CD4-positive, alpha-beta T cell treated with Interleukin-2 at 100 ng/mL for 4 hours (primary cell): ENCODE measurements at regions not wholly inside any gene's neighbourhood (a gene's known extent, or its start where the extent isn't known, plus 50 kb on each side); places are given as distances from the start of the nearest gene placed in this dataset.

Source experiments
- DNase-seq: peaks from one replicate; pipeline ENCODE4 v3.0.0-alpha.2; 2020; ENCODE audit warnings: low spot score

DNA sequence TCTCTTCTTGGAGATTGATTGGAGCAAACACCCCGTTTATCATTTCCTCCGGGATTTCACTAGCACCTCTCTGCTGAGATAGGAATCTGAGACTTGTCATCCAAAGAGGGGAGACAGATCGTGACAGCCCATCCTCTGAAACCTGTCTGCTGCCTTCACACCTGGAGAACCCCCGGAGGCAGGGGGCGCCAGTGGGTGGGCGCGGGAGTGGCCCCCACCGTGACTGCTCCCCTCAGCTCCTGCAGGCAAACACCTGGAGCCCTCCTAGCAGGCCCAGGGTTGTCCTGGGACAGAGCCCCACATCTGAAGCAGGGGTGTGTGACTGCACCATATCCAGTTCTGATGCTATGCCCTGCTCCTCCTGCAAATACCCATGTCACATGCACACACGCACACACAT is 209.5 kb upstream of the POU3F1 start:
- no peak for DNase-seq

DNA sequence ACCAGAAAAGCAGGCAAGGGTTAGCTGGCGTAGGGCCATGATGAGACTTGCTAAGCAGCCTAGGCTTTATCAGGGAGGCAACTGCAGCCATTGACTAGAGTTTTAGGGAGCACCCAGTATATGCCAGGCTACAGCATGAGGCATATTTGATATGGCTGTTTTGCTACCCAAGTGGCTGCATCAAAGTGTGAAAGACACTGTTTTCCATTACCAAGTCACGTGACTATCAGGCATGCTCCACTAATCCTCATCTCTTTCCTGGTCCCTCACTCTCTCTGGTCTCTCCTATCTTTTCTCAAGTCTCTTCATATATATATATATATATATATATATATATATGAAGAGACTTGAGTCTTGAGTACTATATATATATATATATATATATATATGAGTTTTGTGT is 206.7 kb upstream of the POU3F1 start:
- no peak for DNase-seq

DNA sequence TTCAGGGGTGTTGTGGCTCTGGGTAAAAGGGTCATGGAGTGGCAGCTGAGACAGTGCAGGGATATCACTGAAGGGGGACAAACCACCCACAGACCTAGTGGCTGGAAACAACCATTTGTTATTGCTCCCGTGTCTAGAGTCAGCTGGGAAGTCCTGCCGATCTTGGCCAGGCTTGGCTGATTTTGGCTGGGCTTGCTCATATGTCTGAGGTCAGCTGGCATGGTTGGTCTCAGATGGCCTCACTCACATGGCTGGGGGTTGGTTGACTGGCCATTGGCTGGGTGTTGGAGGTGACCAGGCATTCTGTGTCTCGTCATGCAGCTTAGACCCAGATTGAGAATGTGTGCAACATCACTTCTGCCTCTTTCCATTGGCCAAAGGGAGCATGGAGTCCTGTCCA is 203.8 kb upstream of the POU3F1 start:
- no peak for DNase-seq

DNA sequence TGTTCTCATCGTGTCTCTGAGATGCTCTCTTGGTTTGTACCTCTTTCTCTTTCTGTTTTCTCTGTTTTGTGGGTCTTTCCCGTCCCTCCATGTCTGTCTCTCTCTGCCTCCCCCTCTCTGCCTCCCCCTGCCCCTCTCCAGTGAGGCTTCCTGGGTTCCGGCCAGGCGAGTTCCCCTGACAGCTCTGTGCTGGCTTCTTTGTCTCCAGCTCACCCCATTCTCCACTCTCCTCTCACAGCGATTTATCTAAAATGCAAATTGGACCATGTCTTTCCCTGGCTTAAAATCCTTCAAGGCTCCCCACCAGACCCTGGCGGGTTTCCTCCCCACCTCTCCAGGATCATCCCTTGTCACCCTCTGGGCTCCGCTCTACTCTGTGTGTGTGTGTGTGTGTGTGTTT is 202.4 kb upstream of the POU3F1 start:
- DNase-seq = no peak

DNA sequence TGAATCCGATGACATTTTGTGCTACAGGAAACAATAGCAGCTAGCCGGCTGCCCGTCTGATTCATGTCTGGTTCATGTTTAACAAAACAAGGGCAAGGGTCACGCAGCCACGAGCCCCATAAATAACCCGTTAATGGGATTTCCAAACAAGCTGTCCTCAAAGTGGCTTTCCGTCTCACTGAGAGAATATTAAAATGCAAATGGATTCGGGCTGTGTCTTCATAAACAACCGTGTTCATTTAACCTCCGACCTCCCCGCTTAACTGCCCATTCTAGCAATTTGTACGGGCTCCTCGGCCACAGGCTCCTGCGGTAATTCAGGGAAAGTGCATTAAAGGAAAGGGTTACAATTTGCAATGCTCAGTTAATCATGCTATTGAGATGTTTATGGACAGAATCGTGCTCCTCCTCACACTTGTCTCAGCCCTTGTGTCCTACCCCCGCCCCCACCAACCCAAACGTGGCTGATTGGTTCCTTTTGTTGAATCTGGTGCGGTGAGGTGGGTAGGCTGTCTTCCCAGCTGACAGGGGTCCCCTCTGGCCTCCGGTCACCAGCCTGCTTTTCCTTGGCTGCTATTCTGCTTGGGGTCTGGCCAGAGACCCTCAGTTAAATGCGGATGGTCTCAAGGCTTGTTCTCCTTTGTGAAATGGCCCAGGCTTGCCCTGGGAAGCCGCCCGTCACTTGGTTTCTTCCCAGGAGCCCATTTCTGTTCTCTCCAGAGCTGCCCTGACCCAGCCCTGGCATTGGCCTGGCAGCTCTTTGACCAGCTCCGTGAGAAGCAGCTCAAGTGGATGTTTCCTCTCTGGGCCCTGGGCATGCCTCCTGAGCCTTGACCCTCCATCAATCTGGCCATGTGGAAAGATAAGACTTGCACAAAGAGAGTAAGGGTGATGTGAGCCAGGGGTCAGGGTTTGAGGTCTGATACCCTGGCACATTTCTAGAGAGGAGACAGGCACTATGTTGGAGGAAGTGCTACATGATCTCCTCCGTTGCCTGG is 200.7 kb upstream of the POU3F1 start:
- DNase-seq = no peak

DNA sequence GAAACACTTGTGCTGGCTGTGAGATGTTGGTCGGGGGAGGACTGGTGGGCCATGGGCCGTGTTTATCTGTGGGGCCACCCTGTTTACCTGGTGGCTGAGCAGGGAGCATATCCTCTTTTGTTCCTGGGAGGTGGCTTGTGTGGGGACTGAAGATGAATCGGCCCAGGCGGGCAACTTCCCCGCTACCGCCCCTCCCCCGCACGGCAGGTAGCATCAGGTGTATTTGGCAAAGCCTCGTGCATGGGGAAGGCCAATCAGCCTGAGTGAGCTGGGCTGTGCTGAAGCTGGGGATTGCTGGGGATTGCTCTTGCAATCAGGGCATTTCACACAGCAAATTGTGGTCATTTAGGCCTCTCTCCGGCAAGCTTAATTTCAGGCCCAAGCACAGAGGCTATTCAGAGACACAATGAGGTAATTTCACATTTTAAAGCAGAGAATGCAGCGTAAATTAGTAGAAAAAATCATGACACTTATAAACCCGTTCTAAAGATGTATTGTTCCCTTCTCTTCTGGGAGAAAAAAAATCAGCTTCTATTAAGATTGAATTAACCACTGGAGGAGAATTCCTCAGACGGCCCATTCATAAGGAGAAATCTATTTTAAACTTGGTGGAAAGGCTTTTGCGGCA is 197.7 kb upstream of the POU3F1 start:
- DNase-seq = no peak

DNA sequence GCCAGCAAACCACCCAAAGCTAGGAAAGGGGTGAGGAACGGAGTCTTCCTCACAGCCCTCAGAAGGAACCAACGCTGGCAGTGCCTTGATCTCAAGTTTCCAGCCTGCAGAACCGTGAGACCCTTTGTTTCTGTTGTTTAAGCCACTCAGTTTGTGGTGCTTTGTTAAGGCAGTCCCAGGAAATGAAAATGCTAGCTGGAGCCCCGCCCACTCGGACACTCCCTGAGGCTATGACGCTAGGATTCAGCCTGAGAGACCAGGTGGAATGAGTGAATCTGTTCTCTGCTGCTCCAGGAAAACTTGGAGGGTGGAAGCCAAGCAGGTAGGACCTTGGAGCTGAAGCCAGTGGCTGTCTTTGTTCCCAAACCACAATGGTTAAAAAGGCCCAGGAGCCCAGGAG is 196.5 kb upstream of the POU3F1 start:
- DNase-seq = no peak

DNA sequence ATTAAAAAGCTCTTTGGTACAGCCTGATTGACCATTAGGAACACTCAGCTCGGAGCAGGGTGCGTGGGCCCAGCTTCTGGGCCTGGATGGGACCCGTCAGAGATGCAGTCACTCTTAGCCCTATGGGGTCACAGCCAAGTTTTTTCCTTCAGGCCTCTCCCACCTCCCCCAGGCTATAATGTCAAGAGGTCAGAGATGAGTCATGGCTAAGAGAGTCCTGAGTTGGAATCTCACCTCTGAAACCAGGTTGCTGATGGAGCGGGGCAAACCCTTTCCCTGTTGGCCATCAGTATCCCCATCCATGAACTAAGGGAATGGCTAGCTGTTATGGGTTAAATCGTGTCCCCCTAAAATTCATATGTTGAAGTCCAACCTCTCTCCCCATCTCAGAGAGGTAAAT is 195.9 kb upstream of the POU3F1 start:
- no peak for DNase-seq

DNA sequence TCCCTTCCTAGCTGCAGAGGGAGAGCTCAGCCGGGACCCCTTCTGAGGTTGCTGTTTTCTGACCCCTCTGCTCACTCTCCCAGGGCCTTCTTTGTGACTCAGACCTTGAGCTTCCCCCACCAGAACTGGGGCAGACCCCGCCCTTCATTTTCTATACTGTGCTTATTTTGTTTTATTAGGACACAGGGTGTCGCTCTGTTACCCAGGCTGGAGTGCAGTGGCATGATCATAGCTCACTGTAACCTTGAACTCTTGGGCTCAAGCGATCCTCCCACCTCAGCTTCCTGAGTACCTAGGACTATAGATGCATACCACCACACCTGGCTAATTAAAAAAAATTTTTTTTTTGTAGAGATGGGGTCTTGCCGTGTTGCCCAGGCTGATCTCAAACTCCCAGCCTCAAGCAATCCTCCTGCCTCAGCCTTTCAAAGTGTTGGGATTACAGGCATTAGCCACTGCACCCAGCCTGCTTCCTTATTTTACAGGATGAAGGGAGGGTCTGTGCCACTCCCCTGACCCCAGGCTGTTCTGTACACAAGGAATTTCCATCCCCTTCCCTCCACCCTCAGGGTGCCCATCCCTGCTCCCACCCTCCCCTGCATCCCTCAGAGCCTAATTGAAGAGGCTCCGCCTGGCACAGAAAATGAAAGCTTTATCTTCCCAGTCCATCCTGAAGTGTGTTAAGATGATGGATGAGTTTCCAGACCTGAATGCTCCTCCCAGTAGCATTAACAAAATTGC is 195.2 kb upstream of the POU3F1 start:
- DNase-seq = no peak

DNA sequence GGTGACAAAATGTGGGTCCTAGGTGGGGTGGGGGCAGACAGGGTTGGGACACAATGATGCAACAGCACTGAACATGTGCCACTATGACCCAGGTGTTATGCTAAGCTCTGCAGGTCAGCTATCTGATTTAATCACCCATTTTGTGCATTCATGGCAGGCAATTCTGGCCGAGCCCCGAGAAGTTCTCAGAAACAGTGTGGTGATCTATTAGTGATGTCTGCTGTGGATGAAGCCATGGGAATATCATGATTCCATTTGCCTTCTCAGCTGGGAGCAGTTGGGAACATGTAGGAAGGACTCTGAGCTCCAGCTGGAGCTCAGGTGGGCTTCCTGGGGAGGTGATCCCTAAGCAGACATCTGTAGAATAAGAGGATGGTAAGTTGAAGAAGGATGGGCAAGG is 194.0 kb upstream of the POU3F1 start:
- DNase-seq = no peak

DNA sequence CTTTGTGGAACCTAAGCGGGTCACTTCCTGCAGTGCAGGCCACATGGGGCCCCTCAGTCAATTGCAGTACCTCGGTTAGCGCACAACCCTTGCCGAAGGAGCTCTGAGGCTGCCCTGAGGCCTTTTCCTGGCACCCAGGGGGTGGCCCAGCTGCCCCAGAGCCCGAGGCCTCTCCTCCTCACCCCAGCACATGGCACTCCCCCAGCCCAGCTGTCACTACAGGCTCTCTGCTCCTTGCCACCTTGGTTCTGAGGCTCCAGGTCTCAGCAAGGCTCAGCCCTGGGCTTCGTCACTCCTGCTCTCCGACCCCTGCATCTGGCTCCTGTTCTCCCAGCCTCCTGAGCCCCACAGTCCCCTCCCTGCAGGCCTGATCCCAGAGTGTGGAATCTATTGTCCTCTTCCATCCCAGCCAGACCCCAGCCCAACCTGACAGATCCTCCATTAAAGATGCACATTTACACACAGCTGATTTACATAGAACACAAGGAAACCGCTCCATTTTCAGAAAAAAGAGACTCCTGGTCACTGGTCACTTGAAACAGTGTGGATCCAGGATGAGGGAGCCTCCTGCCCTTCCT is 192.8 kb upstream of the POU3F1 start:
- DNase-seq = no peak

DNA sequence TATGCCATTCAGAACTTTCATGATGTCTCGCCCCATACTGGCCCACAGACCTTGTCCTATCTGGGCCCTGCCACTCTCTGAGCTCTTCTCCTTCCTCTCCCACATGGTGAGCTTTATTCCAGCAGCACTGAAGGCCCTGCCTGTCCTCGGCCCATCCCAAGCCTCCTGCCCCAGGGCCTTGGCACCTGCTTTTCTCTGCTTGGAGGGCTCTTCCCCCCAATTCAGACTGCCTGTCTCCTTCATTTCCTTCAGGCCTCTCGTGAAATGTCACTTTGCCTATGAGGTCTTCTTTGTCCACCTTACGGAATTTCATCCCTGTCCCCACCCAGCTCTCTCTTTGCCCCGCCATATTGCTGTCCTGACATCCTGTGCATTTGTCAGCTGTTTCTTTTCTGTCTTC is 191.7 kb upstream of the POU3F1 start:
- DNase-seq = no peak

DNA sequence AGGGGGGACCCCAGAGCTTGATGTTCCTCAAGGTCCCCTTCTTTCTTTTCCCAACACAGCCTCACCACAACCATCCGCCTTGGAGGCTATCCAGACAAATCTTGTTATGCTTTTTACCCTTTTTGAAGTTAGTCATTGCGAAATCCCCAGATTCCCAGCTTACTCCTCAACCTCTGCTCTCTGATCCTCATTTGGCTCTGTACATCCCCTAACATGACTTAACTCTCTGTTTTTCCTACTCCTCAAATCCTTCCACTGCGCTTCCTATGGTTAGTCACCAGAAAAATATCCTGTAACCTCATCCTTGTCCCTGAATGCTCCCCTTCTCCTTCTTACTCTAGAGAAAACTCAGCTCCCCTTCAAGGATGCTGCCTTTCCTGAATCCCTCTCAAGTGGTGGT is 189.1 kb upstream of the POU3F1 start:
- no peak for DNase-seq

DNA sequence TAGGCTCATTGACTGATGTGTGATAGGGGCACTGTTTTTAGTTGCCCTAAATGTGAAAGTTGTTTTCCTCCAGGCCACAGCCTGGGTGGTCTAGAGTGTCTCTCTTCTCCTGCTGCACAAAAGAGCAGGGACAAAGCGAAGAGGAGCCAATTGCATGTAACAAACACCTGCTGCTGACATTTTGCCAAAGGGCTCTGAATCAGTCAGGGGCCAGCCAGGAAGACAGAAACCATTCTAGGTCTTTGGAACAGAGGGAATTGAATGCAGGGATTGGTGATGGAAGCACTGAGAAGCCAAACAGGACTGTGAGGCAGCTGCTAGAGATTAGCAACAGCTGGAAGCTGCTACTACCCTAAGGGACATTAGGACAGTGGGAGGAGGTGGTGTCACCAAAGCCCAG is 185.3 kb upstream of the POU3F1 start:
- no peak for DNase-seq

DNA sequence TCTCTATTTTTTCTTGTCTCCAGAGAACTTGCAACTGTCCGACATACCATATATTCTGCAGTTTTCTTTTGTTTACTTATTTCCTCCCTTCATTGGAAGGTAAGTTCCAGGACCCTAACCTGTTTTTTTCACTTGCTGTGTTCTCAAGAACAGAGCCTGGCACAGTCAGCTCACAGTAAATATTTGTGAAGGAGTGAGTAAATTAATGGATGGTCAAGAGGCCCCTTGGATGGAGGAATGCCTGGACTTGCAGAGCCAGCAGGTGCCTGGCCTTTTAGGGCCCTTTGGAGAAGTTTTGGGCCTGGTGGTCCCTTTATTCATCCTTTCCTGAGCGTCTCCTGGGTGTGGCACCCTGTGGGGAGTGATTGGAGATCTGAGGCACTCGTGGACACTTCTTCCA is 182.1 kb upstream of the POU3F1 start:
- no peak for DNase-seq

DNA sequence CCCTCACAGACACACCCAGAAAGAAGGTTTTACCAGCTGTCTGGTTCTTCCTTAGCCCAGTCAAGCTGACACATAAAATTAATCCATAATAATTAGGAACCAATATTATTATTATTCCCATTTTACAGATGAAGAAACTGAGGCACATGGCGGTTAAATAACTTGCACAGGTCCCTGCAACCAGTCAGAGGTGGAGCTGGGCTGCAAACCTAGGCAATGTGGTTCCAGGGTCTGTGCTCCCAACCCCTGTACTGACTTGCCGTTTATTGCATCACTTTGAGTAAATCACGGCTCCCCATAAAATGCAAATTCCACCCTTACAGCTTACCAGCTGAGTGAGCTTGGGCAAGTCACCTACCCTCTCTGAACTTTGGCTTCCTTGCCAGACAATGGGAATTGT is 179.2 kb upstream of the POU3F1 start:
- DNase-seq = no peak

DNA sequence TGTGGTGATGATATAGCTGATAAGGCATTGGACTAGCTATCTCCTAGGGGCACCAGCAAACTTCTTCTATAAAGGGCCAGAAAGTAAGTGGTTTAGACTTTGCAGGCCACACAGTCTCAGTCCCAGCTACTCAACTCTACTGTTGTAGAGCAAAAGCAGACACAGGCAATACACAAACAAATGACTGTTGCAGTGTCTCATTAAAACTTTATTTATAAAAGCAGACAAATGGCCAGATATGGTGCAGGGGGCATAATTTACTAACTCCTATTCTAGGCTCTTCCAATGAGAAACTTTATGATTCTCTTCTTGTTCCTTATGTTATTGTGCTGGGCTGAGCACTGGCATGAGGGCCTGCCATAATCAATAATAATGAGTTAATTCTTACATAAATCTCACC is 176.8 kb upstream of the POU3F1 start:
- no peak for DNase-seq

DNA sequence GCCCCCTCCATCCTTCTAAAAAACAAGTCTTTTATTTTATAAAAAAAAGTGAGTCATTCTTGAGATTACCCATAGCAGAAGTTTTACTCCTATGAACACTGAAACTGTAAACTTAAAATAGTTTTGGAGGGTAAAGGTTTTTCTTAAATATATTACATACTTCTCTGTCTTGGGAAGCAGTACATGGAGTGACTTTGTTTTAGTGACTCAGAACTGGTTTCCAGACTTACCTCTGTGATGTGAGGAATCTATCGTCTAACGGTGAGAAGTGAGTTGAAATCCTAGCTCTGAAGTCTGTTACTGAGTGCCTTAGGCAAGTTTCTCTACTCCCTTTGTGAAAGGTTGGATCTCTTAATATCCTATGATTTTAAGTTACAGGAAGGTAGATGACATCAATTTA is 176.3 kb upstream of the POU3F1 start:
- DNase-seq = no peak

DNA sequence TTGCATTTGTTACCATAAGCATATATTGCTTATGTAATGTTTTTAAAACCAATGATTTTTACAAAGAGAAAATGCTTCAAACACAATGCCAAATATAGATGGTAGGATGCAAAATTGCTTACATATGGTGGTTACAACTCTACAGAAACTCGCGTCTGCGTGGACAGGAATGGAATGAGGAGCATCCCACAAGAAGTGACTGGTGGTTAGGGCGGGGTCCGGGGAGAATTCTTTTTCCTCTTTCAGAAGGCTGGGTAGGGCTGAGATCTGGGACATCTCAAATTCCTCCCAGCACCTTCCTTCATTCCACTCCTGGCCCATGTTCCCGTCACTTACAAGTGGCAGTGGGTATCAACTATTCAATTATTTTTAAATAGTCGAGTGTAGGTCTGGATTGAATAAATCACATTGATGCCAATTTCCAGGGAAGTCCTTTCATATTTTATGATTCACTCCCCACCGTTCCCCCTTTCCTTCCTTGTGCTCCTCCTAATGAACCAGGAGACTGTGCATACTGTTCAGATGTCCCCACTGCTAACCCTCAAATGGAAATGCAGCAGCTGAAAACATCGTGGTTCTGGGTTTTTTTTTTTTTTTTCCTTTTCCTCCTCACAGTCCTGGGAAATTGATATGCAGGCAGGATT is 174.5 kb upstream of the POU3F1 start:
- no peak for DNase-seq

DNA sequence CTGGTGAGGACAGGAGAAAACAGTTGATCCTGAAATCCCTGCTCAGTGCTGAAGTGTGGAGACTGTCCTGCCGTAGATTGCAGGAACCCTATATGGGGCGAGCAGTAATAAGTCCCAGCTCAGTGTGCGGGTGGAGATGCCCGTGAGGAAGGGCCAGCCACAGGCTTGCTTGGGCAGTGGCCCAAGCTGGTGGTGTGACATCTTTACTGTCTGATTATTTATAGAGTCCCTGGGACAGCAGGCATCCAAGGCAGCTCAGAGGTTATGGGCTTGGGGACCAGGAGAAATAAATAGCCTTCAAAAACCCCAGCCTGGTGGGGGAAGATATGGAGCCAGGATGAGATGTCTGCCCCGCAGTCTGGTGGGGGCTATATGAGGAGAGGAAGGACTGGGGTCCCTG is 170.7 kb upstream of the POU3F1 start:
- no peak for DNase-seq

DNA sequence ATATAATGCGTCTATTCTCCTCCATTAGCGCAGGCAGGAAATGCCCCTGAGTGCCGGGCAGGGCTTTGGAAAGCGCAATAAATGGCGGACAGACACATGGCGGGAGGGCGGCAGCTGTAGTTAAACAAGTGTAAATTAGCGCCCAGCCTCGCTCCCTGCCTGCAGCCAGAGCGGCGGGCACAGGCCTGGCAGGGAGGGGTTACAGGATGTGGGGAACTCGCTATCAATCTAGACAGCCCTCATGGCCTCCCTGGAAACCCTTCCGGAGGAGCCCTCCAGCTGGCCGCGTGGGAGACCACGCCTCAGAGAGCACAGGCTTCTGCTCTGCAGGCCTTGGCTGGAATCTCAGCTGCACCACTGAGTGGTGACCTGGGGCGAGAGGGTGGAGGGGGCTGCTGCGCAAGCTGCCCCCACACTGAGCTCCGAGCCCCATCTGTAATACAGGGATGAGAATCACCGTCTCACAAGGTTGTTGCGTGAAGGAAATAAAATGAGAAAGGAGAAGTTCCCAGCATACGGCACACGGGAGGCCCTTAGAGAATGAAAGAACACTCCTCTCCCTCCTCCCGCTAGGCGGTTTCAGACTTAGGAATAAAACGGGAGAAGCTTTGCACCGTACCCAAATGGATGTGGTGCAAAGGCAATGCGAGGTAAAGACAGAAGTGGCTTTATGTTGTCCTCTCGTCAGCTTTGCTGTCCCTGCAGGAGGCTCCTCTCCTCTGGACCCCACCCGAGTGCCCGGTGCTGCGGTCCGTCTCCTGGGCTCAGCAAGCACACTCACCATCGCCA is 167.2 kb upstream of the POU3F1 start:
- no peak for DNase-seq

DNA sequence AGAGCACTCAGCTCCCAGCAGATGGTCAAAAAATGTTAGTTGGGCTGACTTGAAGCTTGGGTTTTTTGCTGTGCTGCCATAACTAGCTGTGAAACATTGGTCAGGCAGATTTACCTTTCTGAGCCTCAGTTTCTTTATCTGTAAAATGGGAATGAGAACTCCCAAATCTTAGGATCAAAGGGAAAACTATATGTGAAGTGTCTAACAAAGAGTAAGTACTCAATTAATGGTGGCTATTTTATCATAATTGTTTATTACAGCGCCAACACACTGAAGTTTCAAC is 164.2 kb upstream of the POU3F1 start:
- DNase-seq = no peak
